GM23338 (cell line): ENCODE measurements at regions not wholly inside any gene's neighbourhood (a gene's known extent, or its start where the extent isn't known, plus 50 kb on each side); places are given as distances from the start of the nearest gene placed in this dataset.
"Not testable (repeated sequence)": the region's sequence is repeated elsewhere in the genome, so short reads cannot be mapped to it uniquely, and the experiment has no call there.

Experiments
- ATAC-seq: fragments of 200-7000 bp; cut with Tn5 transposase; 3 replicates; pipeline ENCODE4 v1.9.1; 2020
- DNase-seq: peaks from one replicate; pipeline ENCODE4 v3.0.0-alpha.2; 2015; ENCODE audit warnings: low spot score
- H2AFZ ChIP-seq: fragments of 200-600 bp; sonication (generic); 2 replicates; pipeline ENCODE4 v1.8.0; 2016; ENCODE audit warnings: antibody characterized with exemption, mild to moderate bottlenecking, moderate library complexity
- H3F3A ChIP-seq: fragments of 200-600 bp; sonication (generic); replicated peaks from 2 replicates; pipeline ENCODE4 v1.8.0; 2017; ENCODE audit warnings: antibody characterized with exemption, mixed run types, low read depth
- H3K27ac ChIP-seq: fragments of 200-600 bp; sonication (generic); 2 replicates; pipeline ENCODE4 v1.6.1; 2016; ENCODE audit warnings: low read depth
- H3K27me3 ChIP-seq: fragments of 200-600 bp; sonication (generic); 2 replicates; pipeline ENCODE4 v1.8.0; 2016; ENCODE audit warnings: mild to moderate bottlenecking, mixed run types, moderate library complexity; ENCODE audit not compliant: insufficient read depth
- H3K36me3 ChIP-seq: fragments of 200-600 bp; sonication (generic); 2 replicates; pipeline ENCODE4 v1.8.0; 2016; ENCODE audit warnings: mild to moderate bottlenecking; ENCODE audit not compliant: insufficient read depth
- H3K4me1 ChIP-seq: fragments of 200-600 bp; sonication (generic); 2 replicates; pipeline ENCODE4 v1.8.0; 2016; ENCODE audit warnings: mild to moderate bottlenecking, moderate library complexity; ENCODE audit not compliant: insufficient read depth
- H3K4me2 ChIP-seq: fragments of 200-600 bp; sonication (generic); 2 replicates; pipeline ENCODE4 v1.7.1; 2017; ENCODE audit warnings: mixed run types
- H3K4me3 ChIP-seq: fragments of 200-600 bp; sonication (generic); 2 replicates; pipeline ENCODE4 v1.6.1; 2016; ENCODE audit warnings: mixed run types
- H3K79me2 ChIP-seq: fragments of 200-600 bp; sonication (generic); replicated peaks from 2 replicates; pipeline ENCODE4 v1.8.0; 2017; ENCODE audit warnings: mild to moderate bottlenecking; ENCODE audit not compliant: insufficient read depth
- H3K9me2 ChIP-seq: fragments of 200-600 bp; sonication (generic); 2 replicates; pipeline ENCODE4 v1.8.0; 2017; ENCODE audit not compliant: insufficient read depth
- H4K20me1 ChIP-seq: fragments of 200-600 bp; sonication (generic); replicated peaks from 2 replicates; pipeline ENCODE4 v1.8.0; 2017; ENCODE audit warnings: mild to moderate bottlenecking; ENCODE audit not compliant: insufficient read depth
- H3K27ac Mint-ChIP-seq: 2 replicates; pipeline ENCODE4 v1.8.0; 2020; ENCODE audit warnings: inconsistent platforms, mild to moderate bottlenecking, moderate library complexity, mixed read lengths
- H3K27me3 Mint-ChIP-seq: 3 replicates; pipeline ENCODE4 v1.8.0; 2022; ENCODE audit warnings: low read depth, mild to moderate bottlenecking, moderate library complexity, mixed read lengths, inconsistent platforms; ENCODE audit not compliant: insufficient read depth, poor library complexity
- H3K36me3 Mint-ChIP-seq: 3 replicates; pipeline ENCODE4 v1.8.0; 2021; ENCODE audit warnings: low read depth, mild to moderate bottlenecking, inconsistent platforms, moderate library complexity, mixed read lengths
- H3K4me1 Mint-ChIP-seq: 3 replicates; pipeline ENCODE4 v1.8.0; 2020; ENCODE audit warnings: mild to moderate bottlenecking, inconsistent platforms, mixed read lengths
- H3K4me3 Mint-ChIP-seq: 3 replicates; pipeline ENCODE4 v1.8.0; 2021; ENCODE audit warnings: moderate library complexity, mild to moderate bottlenecking, inconsistent platforms, mixed read lengths
- H3K9me3 Mint-ChIP-seq: 3 replicates; pipeline ENCODE4 v1.8.0; 2020; ENCODE audit warnings: moderate library complexity, mild to moderate bottlenecking, inconsistent platforms, mixed read lengths
- NANOG ChIP-seq: IDR thresholded peaks from 2 replicates; pipeline ENCODE4 v1.6.1; 2016; ENCODE audit warnings: antibody characterized with exemption, borderline replicate concordance
- POLR2AphosphoS5 ChIP-seq: IDR thresholded peaks from 2 replicates; pipeline ENCODE4 v1.6.1; 2016; ENCODE audit warnings: antibody characterized with exemption, low read depth
- REST ChIP-seq: IDR thresholded peaks from one replicate; pipeline ENCODE4 v1.6.1; 2018; ENCODE audit warnings: antibody characterized with exemption; ENCODE audit not compliant: unreplicated experiment
- ZNF331 ChIP-seq: fragments of 250-450 bp; sonication (Bioruptor Pico); IDR thresholded peaks from 2 replicates; pipeline ENCODE4 v1.5.0; 2020; ENCODE audit warnings: low read depth, mild to moderate bottlenecking, moderate library complexity
- TF ChIP-seq, protein P1 (sequence below): IDR thresholded peaks from 2 replicates; pipeline ENCODE4 v1.6.1; 2016; ENCODE audit warnings: antibody characterized with exemption

DNA sequence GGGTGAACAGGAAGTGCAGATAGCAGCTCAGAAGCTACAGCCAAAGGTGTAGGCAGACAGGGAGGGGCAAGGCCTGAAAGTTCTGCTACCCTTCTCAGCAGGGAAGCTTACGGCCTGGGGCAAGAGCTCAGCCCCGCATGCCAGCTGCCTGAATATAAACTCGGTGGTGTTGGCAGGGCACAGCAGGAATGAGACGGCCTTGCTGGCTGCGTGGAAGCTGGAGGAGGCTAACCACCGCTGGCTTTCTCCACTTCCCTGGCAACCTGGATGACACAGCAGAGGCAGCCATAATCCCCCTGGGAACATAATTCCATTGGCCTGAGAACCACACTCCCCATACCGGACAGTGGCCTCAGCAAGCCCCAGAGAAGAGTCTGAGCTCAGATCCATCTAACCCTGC lies 81.9 kb upstream of the PRRC2C start:
- no peaks in the 10 kb centered on the region for H3K27me3 ChIP-seq
- H3K36me3 ChIP-seq: no peaks in the 10 kb centered on the region
- peak overlapping the region; percentile 91; the same call in 1 of the 2 replicates for H2AFZ ChIP-seq
- H3F3A ChIP-seq: no peaks in the 10 kb centered on the region
- ATAC-seq: no peak; the same call in 2 of the 3 replicates
- Mint-ChIP-seq H3K9me3 (peaks cover 3% of the 10 kb centered on the region; the same call in 1 of the 3 replicates), H3K27ac (no peak overlapping the region; the same call in 1 of the 2 replicates), H3K4me3 (no peak overlapping the region), H3K27me3 (no peaks in the 10 kb centered on the region), H3K4me1 (peaks cover 19% of the 10 kb centered on the region), H3K36me3 (no peaks in the 10 kb centered on the region)
- no peak overlapping the region for H3K4me2 ChIP-seq
- H3K27ac ChIP-seq: no peak overlapping the region
- H4K20me1 ChIP-seq: no peaks in the 10 kb centered on the region
- no peak overlapping the region for H3K4me3 ChIP-seq
- TF ChIP-seq POLR2AphosphoS5: no peak
- peak; percentile 13 for DNase-seq
- no peaks in the 10 kb centered on the region for H3K4me1 ChIP-seq
- H3K79me2 ChIP-seq: no peaks in the 10 kb centered on the region
- H3K9me2 ChIP-seq: peaks cover 8% of the 10 kb centered on the region

DNA sequence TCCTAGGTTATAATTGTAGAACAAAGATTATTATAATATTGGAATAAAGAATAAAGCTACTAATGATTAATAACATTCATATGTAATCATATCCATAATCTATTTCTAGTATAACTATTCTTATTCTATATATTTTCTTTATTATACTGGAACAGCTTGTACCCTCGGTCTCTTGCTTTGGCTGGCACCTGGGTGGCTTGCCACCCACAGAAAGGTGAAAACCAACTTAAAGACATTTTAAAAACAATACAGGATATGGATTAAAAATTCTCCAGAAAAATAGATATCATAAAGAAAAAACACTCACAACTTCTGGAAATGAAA lies 80.0 kb upstream of the PRRC2C start:
- no peaks in the 10 kb centered on the region for H3K4me1 ChIP-seq
- H3K9me3 Mint-ChIP-seq: peaks cover 3% of the 10 kb centered on the region; the same call in 1 of the 3 replicates
- no peaks in the 10 kb centered on the region; the same call in 1 of the 2 replicates for H3K9me2 ChIP-seq
- H3K27ac ChIP-seq: no peak overlapping the region
- H3K27ac Mint-ChIP-seq: no peak overlapping the region
- peaks cover 19% of the 10 kb centered on the region for H3K4me1 Mint-ChIP-seq
- H3F3A ChIP-seq: no peaks in the 10 kb centered on the region
- no peaks in the 10 kb centered on the region for H3K36me3 ChIP-seq
- H4K20me1 ChIP-seq: no peaks in the 10 kb centered on the region
- H3K79me2 ChIP-seq: no peaks in the 10 kb centered on the region
- H3K4me3 Mint-ChIP-seq: no peak overlapping the region
- no peaks in the 10 kb centered on the region for H3K27me3 ChIP-seq
- H3K36me3 Mint-ChIP-seq: no peaks in the 10 kb centered on the region
- no peak overlapping the region for H3K4me3 ChIP-seq
- TF ChIP-seq ZNF331 (CRISPR knock-in tag) (no peak), REST (no peak), NANOG (no peak)
- TF ChIP-seq, protein P1, sequence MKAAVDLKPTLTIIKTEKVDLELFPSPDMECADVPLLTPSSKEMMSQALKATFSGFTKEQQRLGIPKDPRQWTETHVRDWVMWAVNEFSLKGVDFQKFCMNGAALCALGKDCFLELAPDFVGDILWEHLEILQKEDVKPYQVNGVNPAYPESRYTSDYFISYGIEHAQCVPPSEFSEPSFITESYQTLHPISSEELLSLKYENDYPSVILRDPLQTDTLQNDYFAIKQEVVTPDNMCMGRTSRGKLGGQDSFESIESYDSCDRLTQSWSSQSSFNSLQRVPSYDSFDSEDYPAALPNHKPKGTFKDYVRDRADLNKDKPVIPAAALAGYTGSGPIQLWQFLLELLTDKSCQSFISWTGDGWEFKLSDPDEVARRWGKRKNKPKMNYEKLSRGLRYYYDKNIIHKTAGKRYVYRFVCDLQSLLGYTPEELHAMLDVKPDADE: no peak
- no peak for DNase-seq
- no peaks in the 10 kb centered on the region for H3K27me3 Mint-ChIP-seq
- no peak overlapping the region for H3K4me2 ChIP-seq
- no peak overlapping the region for H2AFZ ChIP-seq
- ATAC-seq: no peak

GRCh38 chr1:171413557-171413956 lies 71.8 kb upstream of the PRRC2C start:
- not testable (repeated sequence) for H3K79me2 ChIP-seq, H2AFZ ChIP-seq, DNase-seq, H3K9me2 ChIP-seq, H3K4me1 ChIP-seq, H3K27ac Mint-ChIP-seq, H3K4me2 ChIP-seq, H3K27me3 Mint-ChIP-seq, H3K27ac ChIP-seq, H3K4me3 Mint-ChIP-seq, H3K27me3 ChIP-seq, H3K4me1 Mint-ChIP-seq, ATAC-seq, H3K4me3 ChIP-seq, H3K36me3 ChIP-seq, H3F3A ChIP-seq, H4K20me1 ChIP-seq
- Mint-ChIP-seq H3K9me3 (peaks cover 45% of the 10 kb centered on the region), H3K36me3 (peaks cover 29% of the 10 kb centered on the region)
